Neural cell (in vitro differentiated cells): ENCODE measurements at regions not wholly inside any gene's neighbourhood (a gene's known extent, or its start where the extent isn't known, plus 50 kb on each side); places are given as distances from the start of the nearest gene placed in this dataset.

Source experiments
- H2AFZ ChIP-seq: fragments of 200-600, 300-800 bp; sonication (generic), shearing (Covaris generic); 2 replicates; pipeline ENCODE4 v1.6.0; 2014; ENCODE audit warnings: low read depth, mild to moderate bottlenecking, antibody characterized with exemption, low read length, moderate library complexity
- H3F3A ChIP-seq: fragments of 200-600 bp; shearing (Covaris generic); 2 replicates; pipeline ENCODE4 v1.6.1; 2016; ENCODE audit warnings: mild to moderate bottlenecking, moderate library complexity, mixed read lengths, antibody characterized with exemption, low read length; ENCODE audit not compliant: insufficient read depth, poor library complexity, severe bottlenecking
- H3K27ac ChIP-seq: fragments of 200-600, 300-800 bp; sonication (generic), shearing (Covaris generic); 2 replicates; pipeline ENCODE4 v1.5.1; 2014; ENCODE audit warnings: mild to moderate bottlenecking, low read length, moderate library complexity
- H3K27me3 ChIP-seq: fragments of 300-800, 200-600 bp; sonication (generic), shearing (Covaris generic); 2 replicates; pipeline ENCODE4 v1.6.0; 2014; ENCODE audit warnings: mild to moderate bottlenecking, low read depth, low read length, moderate library complexity; ENCODE audit not compliant: insufficient read depth
- H3K36me3 ChIP-seq: fragments of 300-800, 200-600 bp; sonication (generic), shearing (Covaris generic); 2 replicates; pipeline ENCODE4 v1.5.1; 2014; ENCODE audit warnings: mild to moderate bottlenecking, antibody characterized with exemption, low read length, moderate library complexity; ENCODE audit not compliant: insufficient read depth
- H3K4me2 ChIP-seq: fragments of 300-800, 200-600 bp; sonication (generic), shearing (Covaris generic); 2 replicates; pipeline ENCODE4 v1.6.0; 2014; ENCODE audit warnings: mild to moderate bottlenecking, low read length
- H3K4me3 ChIP-seq: fragments of 300-800, 200-600 bp; sonication (generic), shearing (Covaris generic); 2 replicates; pipeline ENCODE4 v1.5.1; 2014; ENCODE audit warnings: mild to moderate bottlenecking, low read length, moderate library complexity
- H3K79me2 ChIP-seq: fragments of 200-600 bp; shearing (Covaris generic); replicated peaks from 2 replicates; pipeline ENCODE4 v1.6.0; 2014; ENCODE audit warnings: mild to moderate bottlenecking, low read length, moderate library complexity; ENCODE audit not compliant: insufficient read depth
- H3K9ac ChIP-seq: fragments of 300-800, 200-600 bp; sonication (generic), shearing (Covaris generic); 2 replicates; pipeline ENCODE4 v1.6.1; 2016; ENCODE audit warnings: mild to moderate bottlenecking, low read length, mixed read lengths
- H3K9me2 ChIP-seq: fragments of 200-600 bp; shearing (Covaris generic); 2 replicates; pipeline ENCODE4 v1.6.1; 2016; ENCODE audit warnings: mild to moderate bottlenecking, low read length, mixed read lengths; ENCODE audit not compliant: insufficient read depth
- H3K9me3 ChIP-seq: fragments of 200-600, 300-800 bp; sonication (generic), shearing (Covaris generic); 2 replicates; pipeline ENCODE4 v1.6.1; 2016; ENCODE audit warnings: mild to moderate bottlenecking, mixed run types, low read length, moderate library complexity, mixed read lengths
- H4K20me1 ChIP-seq: fragments of 200-600 bp; shearing (Covaris generic); 2 replicates; pipeline ENCODE4 v1.6.1; 2016; ENCODE audit warnings: mild to moderate bottlenecking, mixed run types; ENCODE audit not compliant: insufficient read depth
- CTCF ChIP-seq: fragments of 450-650 bp; IDR thresholded peaks from 2 replicates; pipeline ENCODE4 v1.5.1; 2014; ENCODE audit warnings: antibody characterized with exemption, mild to moderate bottlenecking, moderate library complexity; ENCODE audit not compliant: poor library complexity, severe bottlenecking
- EP300 ChIP-seq: fragments of 450-650 bp; conservative IDR thresholded peaks from 2 replicates; pipeline ENCODE4 v1.6.1; 2014; ENCODE audit warnings: antibody characterized with exemption, mild to moderate bottlenecking, moderate library complexity; ENCODE audit not compliant: poor library complexity, severe bottlenecking
- EZH2 ChIP-seq: fragments of 200-600, 300-800 bp; shearing (Covaris generic), sonication (generic); IDR thresholded peaks from 2 replicates; pipeline ENCODE4 v1.6.1; 2014; ENCODE audit warnings: antibody characterized with exemption, low read length, borderline replicate concordance, mild to moderate bottlenecking; ENCODE audit not compliant: insufficient read depth, poor library complexity, severe bottlenecking
- MXI1 ChIP-seq: fragments of 450-650 bp; conservative IDR thresholded peaks from 2 replicates; pipeline ENCODE4 v1.6.1; 2014; ENCODE audit warnings: antibody characterized with exemption, mild to moderate bottlenecking; ENCODE audit not compliant: poor library complexity, severe bottlenecking
- POLR2AphosphoS5 ChIP-seq: IDR thresholded peaks from 2 replicates; pipeline ENCODE4 v1.6.1; 2012
- RAD21 ChIP-seq: fragments of 450-650 bp; conservative IDR thresholded peaks from 2 replicates; pipeline ENCODE4 v1.6.1; 2014; ENCODE audit warnings: antibody characterized with exemption, mild to moderate bottlenecking, moderate library complexity
- REST ChIP-seq: IDR thresholded peaks from 2 replicates; pipeline ENCODE4 v1.6.1; 2012; ENCODE audit warnings: borderline replicate concordance
- SMC3 ChIP-seq: fragments of 450-650 bp; conservative IDR thresholded peaks from 2 replicates; pipeline ENCODE4 v1.6.1; 2014; ENCODE audit warnings: antibody characterized with exemption, mild to moderate bottlenecking, moderate library complexity; ENCODE audit not compliant: poor library complexity
- TAF1 ChIP-seq: IDR thresholded peaks from 2 replicates; pipeline ENCODE4 v1.6.1; 2012; ENCODE audit warnings: low read depth

GRCh38 chr6:43875849-43876572 is 106.0 kb downstream of the VEGFA start:
- Histone ChIP-seq H3F3A (no peaks in the 10 kb centered on the region), H3K27me3 (no peaks in the 10 kb centered on the region), H3K9me2 (no peaks in the 10 kb centered on the region), H3K4me3 (no peak overlapping the region), H3K9ac (no peak overlapping the region), H3K4me2 (no peak overlapping the region), H3K36me3 (no peaks in the 10 kb centered on the region), H3K79me2 (no peaks in the 10 kb centered on the region), H3K27ac (no peak overlapping the region), H3K9me3 (no peaks in the 10 kb centered on the region), H4K20me1 (no peaks in the 10 kb centered on the region), H2AFZ (no peak overlapping the region)
- no peak for TF ChIP-seq POLR2AphosphoS5
- no peak for TF ChIP-seq RAD21

GRCh38 chr6:43874814-43875590 is 105.0 kb downstream of the VEGFA start:
- Histone ChIP-seq H2AFZ (no peak overlapping the region), H3K36me3 (no peaks in the 10 kb centered on the region), H3K9me2 (no peaks in the 10 kb centered on the region), H4K20me1 (no peaks in the 10 kb centered on the region), H3K9ac (no peak overlapping the region), H3K27me3 (no peaks in the 10 kb centered on the region), H3K27ac (no peak overlapping the region), H3K4me2 (no peak overlapping the region), H3K4me3 (no peak overlapping the region), H3F3A (no peaks in the 10 kb centered on the region), H3K9me3 (no peaks in the 10 kb centered on the region), H3K79me2 (no peaks in the 10 kb centered on the region)
- TF ChIP-seq RAD21 (no peak), POLR2AphosphoS5 (no peak), EZH2 (no peak), EP300 (no peak), TAF1 (no peak), MXI1 (no peak), CTCF (no peak), SMC3 (no peak), REST (no peak)
